Astrocyte (in vitro differentiated cells and primary cell): ENCODE measurements at regions not wholly inside any gene's neighbourhood (a gene's known extent, or its start where the extent isn't known, plus 50 kb on each side); places are given as distances from the start of the nearest gene placed in this dataset.

Source experiments
- CTCF ChIP-seq: IDR thresholded peaks from 2 replicates; pipeline ENCODE4 v1.5.1; 2011; ENCODE audit warnings: low read depth, mild to moderate bottlenecking, inconsistent platforms, low read length, moderate library complexity; ENCODE audit not compliant: insufficient read depth
- EZH2 ChIP-seq: IDR thresholded peaks from 2 replicates; pipeline ENCODE4 v1.6.1; 2012; ENCODE audit warnings: mild to moderate bottlenecking, low read length, inconsistent platforms; ENCODE audit not compliant: insufficient read depth

GRCh38 chr3:105281989-105282388 lies 84.7 kb upstream of the ALCAM start:
- TF ChIP-seq CTCF, result no peak
- no peak for TF ChIP-seq EZH2
